GM19438 (cell line): ENCODE measurements at regions not wholly inside any gene's neighbourhood (a gene's known extent, or its start where the extent isn't known, plus 50 kb on each side); places are given as distances from the start of the nearest gene placed in this dataset.

Source experiments
- ATAC-seq: cut with Tn5 transposase; IDR thresholded peaks from one replicate; pipeline ENCODE4 v1.9.1; 2021; ENCODE audit warnings: low read depth; ENCODE audit not compliant: unreplicated experiment

GRCh38 chr4:121534187-121534586 is 153.4 kb upstream of the QRFPR start:
- no peak for ATAC-seq

- no peak for ATAC-seq
Measured at GRCh38 chr4:121526509-121526908, 145.7 kb upstream of the QRFPR start.

- ATAC-seq: no peak
Measured at GRCh38 chr4:121519236-121519838, 138.5 kb upstream of the QRFPR start.

- ATAC-seq: no peak
Measured at GRCh38 chr4:121517241-121517640, 136.4 kb upstream of the QRFPR start.

GRCh38 chr4:121514443-121514842 is 133.6 kb upstream of the QRFPR start:
- ATAC-seq: no peak

GRCh38 chr4:121510341-121510874 is 129.6 kb upstream of the QRFPR start:
- ATAC-seq: no peak

- ATAC-seq: no peak
Measured at GRCh38 chr4:121485190-121485804, 104.5 kb upstream of the QRFPR start.

GRCh38 chr4:121484633-121485032 is 103.8 kb upstream of the QRFPR start:
- ATAC-seq: peak; percentile 81

GRCh38 chr4:121479808-121480207 is 99.0 kb upstream of the QRFPR start:
- no peak for ATAC-seq

- no peak for ATAC-seq
Measured at GRCh38 chr4:121477480-121477879, 96.7 kb upstream of the QRFPR start.

- no peak for ATAC-seq
Measured at GRCh38 chr4:121477079-121477478, 96.3 kb upstream of the QRFPR start.

- peak; percentile 68 for ATAC-seq
Measured at GRCh38 chr4:121472937-121473721, 92.3 kb upstream of the QRFPR start.

- ATAC-seq: peak; percentile 75
Measured at GRCh38 chr4:121464854-121465253, 84.0 kb upstream of the QRFPR start.

- ATAC-seq: peak; percentile 83
Measured at GRCh38 chr4:121462660-121463261, 81.9 kb upstream of the QRFPR start.

- no peak for ATAC-seq
Measured at GRCh38 chr4:121459026-121459425, 78.2 kb upstream of the QRFPR start.

- no peak for ATAC-seq
Measured at GRCh38 chr4:121457278-121457875, 76.6 kb upstream of the QRFPR start.

GRCh38 chr4:121455285-121455684 is 74.5 kb upstream of the QRFPR start:
- no peak for ATAC-seq

GRCh38 chr4:121454251-121454979 is 73.6 kb upstream of the QRFPR start:
- no peak for ATAC-seq

- no peak for ATAC-seq
Measured at GRCh38 chr4:121451310-121451709, 70.5 kb upstream of the QRFPR start.

- ATAC-seq: no peak
Measured at GRCh38 chr4:121449416-121449815, 68.6 kb upstream of the QRFPR start.
